LNCaP clone FGC (cell line): ENCODE measurements at regions not wholly inside any gene's neighbourhood (a gene's known extent, or its start where the extent isn't known, plus 50 kb on each side); places are given as distances from the start of the nearest gene placed in this dataset.

Source experiments
- DNase-seq: peaks from one replicate; pipeline ENCODE4 v3.0.0-alpha.2; 2011; ENCODE audit warnings: low read depth
- H3K4me3 ChIP-seq: 2 replicates; pipeline ENCODE4 v1.5.1; 2011; ENCODE audit warnings: mild to moderate bottlenecking, low read depth, low read length, control low read depth
- CTCF ChIP-seq: IDR thresholded peaks from 2 replicates; pipeline ENCODE4 v1.5.1; 2012; ENCODE audit warnings: mild to moderate bottlenecking; ENCODE audit not compliant: control insufficient read depth, insufficient read depth; ENCODE audit errors: extremely low read depth

DNA sequence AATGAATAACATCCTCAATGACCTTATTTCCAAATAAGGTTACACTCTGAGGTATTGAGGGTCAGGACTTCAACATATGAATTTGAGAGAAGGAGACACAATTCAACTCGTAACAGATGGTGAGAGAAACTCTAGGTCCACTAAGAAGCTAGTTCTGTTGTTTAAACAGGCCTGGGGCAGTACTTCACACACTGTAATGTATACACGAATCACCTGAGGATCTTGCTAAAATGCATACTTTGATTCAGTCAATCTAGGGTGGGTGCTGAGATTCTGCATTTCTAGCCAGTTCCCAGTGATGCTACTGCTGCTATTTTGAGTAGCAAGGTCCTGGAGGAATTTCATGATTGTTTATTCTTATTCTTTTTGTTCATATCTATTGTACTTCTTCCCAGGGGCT is 186.8 kb downstream of the SATB1 start:
- no peak for TF ChIP-seq CTCF
- DNase-seq = no peak
- H3K4me3 ChIP-seq = no peak overlapping the region

DNA sequence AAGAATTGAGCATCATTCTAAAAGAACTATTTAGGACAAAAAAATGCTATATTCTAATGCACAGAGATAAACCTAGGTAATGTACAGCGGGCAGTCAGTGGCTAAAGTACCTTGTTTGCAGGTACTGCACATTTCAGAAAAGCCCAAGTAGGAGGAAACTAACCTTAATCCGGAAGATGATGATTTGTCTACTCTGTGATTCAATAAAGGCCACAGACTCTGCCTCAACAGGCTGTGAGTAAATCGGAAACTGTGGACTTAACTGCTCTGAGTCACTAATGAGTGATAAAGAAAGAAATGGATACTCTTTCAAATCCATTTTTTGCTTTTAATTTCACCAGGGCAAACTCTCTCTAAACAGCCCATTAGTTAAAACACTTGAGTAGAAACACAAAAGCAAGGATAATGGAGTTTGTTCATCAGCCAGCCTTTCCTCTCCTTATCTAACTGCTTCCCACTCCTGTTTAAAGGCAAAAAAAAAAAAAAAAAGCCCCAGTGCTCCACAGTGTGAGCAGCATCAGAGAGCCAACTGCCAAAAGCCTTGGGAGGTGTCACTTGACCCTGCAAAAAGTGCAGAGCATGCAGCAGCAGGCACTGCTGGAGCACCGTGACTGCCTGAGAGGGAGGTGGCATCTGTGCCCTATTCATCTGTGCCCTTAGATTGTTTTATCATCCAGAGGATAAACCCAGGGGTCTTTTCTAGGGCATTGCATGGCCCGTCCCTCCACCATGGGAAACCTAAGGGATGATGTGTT is 187.7 kb downstream of the SATB1 start:
- no peak overlapping the region for H3K4me3 ChIP-seq
- no peak for DNase-seq
- TF ChIP-seq CTCF = no peak

DNA sequence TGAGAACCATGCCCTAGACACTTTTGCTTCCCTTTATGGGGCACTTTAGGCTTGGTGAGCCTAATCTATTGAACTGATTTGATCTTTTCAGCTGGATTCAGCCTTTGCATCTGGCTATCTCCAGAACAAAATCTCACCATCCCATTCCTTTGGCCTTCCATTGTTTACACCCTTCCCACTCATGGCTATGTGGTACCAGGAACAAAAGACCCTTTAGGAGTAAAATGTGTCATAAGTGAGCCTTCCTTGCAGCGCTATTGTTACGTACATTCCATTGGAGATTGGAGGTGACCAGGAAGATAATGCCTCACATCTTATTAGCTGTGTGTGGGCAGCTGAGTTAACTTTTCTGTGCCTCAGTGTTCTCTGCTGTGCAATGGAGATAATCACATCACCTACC is 188.4 kb downstream of the SATB1 start:
- TF ChIP-seq CTCF = no peak
- no peak overlapping the region for H3K4me3 ChIP-seq
- DNase-seq = no peak

DNA sequence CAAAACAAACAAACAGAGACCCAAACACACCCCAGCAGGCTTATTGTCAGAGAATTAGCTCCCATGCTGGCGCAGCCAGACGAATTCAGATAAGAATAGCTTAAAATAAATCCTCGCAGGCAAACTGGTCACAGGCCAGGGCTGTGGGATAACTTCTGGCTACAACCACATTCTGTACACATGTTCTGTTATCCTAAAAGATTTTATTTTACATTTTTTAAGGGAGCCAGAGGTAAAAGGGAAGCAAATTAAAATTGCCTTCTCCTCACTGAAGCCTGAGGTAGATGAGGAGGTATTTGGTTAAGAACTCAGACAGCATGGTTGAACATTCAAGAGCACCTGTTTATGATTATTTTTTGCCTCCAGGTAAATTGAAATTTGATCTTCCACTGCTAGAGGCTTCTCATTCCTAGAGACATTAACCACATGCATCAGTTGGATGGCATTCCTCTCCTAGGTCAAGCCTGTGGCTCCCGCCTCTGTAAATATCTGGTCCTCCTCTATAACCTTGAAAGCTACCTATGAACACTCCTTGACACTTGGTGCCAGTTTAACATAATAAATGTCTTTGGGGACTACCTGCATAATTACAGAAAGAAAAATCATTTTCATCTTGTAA is 190.3 kb downstream of the SATB1 start:
- DNase-seq = no peak
- H3K4me3 ChIP-seq = no peak overlapping the region
- TF ChIP-seq CTCF = no peak

DNA sequence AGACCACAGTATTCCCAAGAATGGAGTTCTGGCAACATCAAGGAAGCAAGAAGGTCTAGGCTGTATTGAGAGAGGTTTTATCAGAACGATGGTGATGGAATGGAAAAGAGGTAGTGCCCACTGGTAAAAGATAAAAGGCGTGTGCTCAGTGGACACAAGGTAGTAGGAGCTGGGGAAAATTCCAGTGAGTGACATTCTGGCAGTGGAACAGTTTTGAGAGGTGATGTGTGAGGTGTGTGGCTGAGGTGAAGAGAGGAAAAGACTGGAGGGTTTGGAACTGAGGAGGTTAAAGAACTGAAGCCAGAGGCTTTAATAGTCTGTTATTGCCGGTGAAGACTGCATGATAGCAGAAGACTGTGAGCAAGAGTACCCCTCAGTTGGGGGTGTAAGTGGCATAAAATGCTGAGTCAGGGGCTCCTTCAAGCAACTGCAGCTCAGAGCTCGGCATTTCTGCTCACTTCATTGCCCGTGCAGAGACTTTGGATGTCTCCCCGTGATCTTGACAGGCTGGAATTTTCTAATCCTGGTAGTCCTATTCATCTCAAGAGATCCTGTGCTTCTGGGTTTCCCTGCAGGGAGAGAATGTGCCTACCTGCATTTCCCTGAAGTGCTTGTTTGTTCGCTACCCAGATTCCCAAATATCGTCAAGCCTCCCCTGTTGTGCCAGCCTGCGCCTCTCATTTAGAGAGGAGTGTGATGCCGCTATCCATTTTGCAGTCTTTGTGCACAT is 191.0 kb downstream of the SATB1 start:
- TF ChIP-seq CTCF = no peak
- DNase-seq = no peak
- no peak overlapping the region for H3K4me3 ChIP-seq

DNA sequence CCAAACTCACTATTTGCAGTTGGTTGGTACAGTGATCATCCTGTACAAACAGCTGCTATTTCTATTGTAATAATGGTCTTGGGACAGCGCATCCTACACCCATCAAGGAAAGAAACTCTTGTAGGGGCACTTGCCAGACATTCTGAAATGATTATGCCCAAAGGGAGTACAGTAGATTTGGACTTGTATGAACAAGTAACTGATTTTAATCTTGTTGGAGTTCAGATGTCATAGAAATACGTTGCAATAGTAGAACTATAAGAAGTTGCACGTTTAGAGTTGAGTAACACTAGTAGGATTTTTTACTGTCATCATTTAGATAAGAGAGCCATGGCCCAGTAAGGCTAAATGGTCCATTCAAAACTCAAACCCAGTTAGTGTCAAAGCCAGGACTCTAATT is 192.8 kb downstream of the SATB1 start:
- TF ChIP-seq CTCF = no peak
- DNase-seq = no peak

More for the DNA sequence above, 192.8 kb downstream of the SATB1 start:
- H3K4me3 ChIP-seq = no peak overlapping the region
